CD4-positive, alpha-beta T cell treated with Interferon alpha-2 for 1 hour (primary cell): ENCODE measurements at regions not wholly inside any gene's neighbourhood (a gene's known extent, or its start where the extent isn't known, plus 50 kb on each side); places are given as distances from the start of the nearest gene placed in this dataset.

Experiments used
- DNase-seq, 2 donors: peaks; one replicate each; pipeline ENCODE4 v3.0.0-alpha.2; 2020 to 2022

- DNase-seq = no peak
Observed at GRCh38 chr4:81997313-81997712, 376.5 kb downstream of the HNRNPD start.

- no peak for DNase-seq
Observed at GRCh38 chr4:81990898-81991297, 382.9 kb downstream of the HNRNPD start.

- no peak for DNase-seq
Observed at GRCh38 chr4:81990211-81990610, 383.6 kb downstream of the HNRNPD start.

GRCh38 chr4:81989202-81989601 lies 384.6 kb downstream of the HNRNPD start:
- DNase-seq = no peak

GRCh38 chr4:81988178-81988577 lies 385.6 kb downstream of the HNRNPD start:
- DNase-seq = no peak

GRCh38 chr4:81984746-81985145 lies 389.0 kb downstream of the HNRNPD start:
- DNase-seq = no peak

GRCh38 chr4:81982846-81983540 lies 390.8 kb downstream of the HNRNPD start:
- DNase-seq = no peak

- no peak for DNase-seq
Observed at GRCh38 chr4:81981218-81981617, 392.6 kb downstream of the HNRNPD start.

- no peak for DNase-seq
Observed at GRCh38 chr4:81974523-81974922, 399.3 kb downstream of the HNRNPD start.

GRCh38 chr4:81971637-81972381 lies 402.0 kb downstream of the HNRNPD start:
- DNase-seq = no peak

- no peak for DNase-seq
Observed at GRCh38 chr4:81971061-81971460, 402.7 kb downstream of the HNRNPD start.

GRCh38 chr4:81970454-81970853 lies 403.3 kb downstream of the HNRNPD start:
- DNase-seq = no peak

GRCh38 chr4:81966676-81967075 lies 407.1 kb downstream of the HNRNPD start:
- DNase-seq = no peak

- DNase-seq = no peak
Observed at GRCh38 chr4:81965911-81966310, 407.9 kb downstream of the HNRNPD start.

- no peak for DNase-seq
Observed at GRCh38 chr4:81965454-81965853, 408.3 kb downstream of the HNRNPD start.

- no peak for DNase-seq
Observed at GRCh38 chr4:81963763-81964020, 410.1 kb downstream of the HNRNPD start.

- DNase-seq = no peak
Observed at GRCh38 chr4:81963015-81963762, 410.6 kb downstream of the HNRNPD start.

GRCh38 chr4:81960961-81961360 lies 412.8 kb downstream of the HNRNPD start:
- no peak for DNase-seq

GRCh38 chr4:81954271-81954670 lies 419.5 kb downstream of the HNRNPD start:
- DNase-seq = no peak

- DNase-seq = no peak
Observed at GRCh38 chr4:81951891-81952455, 421.8 kb downstream of the HNRNPD start.

- DNase-seq = no peak
Observed at GRCh38 chr4:81946996-81947395, 426.8 kb downstream of the HNRNPD start.

GRCh38 chr4:81930506-81931238 lies 443.1 kb downstream of the HNRNPD start:
- no peak for DNase-seq

GRCh38 chr4:81923140-81923539 lies 450.7 kb downstream of the HNRNPD start:
- DNase-seq = no peak
